ENCODE measurements at regions not wholly inside any gene's neighbourhood (a gene's known extent, or its start where the extent isn't known, plus 50 kb on each side); places are given as distances from the start of the nearest gene placed in this dataset.
"Not testable (repeated sequence)": the region's sequence is repeated elsewhere in the genome, so short reads cannot be mapped to it uniquely, and the experiment has no call there.

DNA sequence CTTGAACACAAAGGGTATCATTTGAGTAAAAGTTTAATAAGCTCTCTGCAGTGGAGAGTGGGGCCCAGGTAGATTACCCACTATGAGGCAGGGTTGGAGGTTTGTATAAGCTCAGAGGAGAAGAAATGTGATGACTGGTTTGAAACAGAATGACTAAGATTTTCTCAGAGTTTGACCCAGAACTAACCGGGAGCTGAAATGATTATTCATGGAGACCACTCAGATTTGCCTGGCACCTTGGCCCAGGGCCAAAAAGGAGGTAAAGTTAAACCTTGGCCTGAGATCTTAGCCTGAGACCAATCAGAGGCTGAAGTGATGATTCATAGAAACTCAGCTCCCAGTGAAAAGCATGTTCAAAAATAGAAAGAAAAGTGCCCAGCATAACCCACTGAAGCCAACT is 126.5 kb downstream of the RBMY1D start:
- H3K36me3 Mint-ChIP-seq (ENCODE audit: low read depth); H3K4me1 Mint-ChIP-seq (ENCODE audit: low read depth); intact Hi-C loops (cut with micrococcal nuclease); H3K27me3 Mint-ChIP-seq; H3K9me3 Mint-ChIP-seq; H3K27ac Mint-ChIP-seq; H3K4me3 Mint-ChIP-seq: not testable (repeated sequence)

DNA sequence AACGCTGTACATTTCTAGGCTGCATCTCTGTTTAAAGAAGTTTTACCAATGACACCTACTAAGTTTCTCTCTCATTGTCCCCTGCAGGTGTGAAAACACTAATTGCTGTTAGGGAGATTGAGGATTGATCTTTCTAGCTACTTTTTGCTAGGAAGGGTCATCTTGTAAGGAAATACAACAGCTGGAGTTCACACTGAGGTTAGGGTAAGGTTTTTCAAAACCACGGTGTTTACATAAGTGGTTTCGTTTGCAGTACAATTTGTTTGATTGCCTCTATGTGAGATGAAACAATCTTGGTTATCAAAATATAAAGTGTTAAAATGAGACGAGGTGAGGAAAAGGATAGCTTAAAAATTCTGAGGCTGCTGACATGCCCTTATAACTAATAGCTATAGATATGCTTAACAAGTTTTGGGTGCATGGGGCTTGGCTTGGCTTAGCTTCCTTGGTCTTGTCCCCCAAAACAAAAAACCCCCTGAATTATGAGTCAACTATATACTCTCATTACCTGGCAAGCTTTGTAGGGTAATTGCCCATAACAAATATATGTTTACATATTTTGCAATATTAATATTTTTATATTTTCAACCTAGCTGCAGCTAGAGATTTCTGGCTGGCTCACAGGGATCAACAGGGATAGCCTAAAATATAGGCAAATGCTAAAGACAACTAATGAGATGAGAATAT is 112.0 kb downstream of the RBMY1D start:
- H3K9me3 Mint-ChIP-seq; H3K4me3 Mint-ChIP-seq; H3K36me3 Mint-ChIP-seq (ENCODE audit: low read depth); intact Hi-C loops (cut with micrococcal nuclease); H3K4me1 Mint-ChIP-seq (ENCODE audit: low read depth); H3K27ac Mint-ChIP-seq; H3K27me3 Mint-ChIP-seq: not testable (repeated sequence)

DNA sequence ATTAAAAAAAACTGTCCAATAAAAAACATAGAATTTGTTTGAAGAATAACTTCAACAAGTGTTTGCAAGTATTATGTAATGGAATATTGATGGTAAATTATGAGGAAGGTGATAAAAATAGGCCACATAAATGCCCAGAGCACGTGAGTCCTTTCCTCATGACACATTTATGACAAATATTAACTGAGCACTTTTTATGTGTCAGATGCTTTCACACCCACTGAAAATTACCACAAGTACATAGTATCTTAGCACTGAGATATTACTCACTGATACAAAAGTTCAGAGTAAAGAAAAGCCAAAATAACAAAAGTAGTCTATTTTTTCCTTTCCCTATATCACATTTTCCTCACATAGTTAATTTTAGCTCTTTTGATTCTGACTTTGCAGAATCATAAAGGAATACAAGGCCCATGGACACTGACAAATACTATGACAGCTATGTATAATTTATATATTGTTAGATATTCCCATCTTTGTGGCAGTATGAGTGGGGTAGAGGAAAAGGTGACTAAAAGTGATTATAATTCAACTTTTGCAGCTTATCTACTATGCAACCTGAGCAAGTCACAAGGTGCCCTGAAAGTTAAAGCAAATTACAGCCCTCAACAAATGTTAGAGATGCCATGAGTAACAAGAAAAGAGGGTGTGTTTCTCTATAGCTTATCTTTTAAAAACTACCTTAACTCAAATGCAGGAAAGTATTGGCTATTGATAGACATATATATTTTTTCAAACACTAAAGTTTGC is 80.7 kb downstream of the RBMY1D start:
- Mint-ChIP-seq H3K4me1 (ENCODE audit: low read depth) (peaks cover 5% of the 10 kb centered on the region), H3K27ac (no peak overlapping the region), H3K27me3 (no peaks in the 10 kb centered on the region), H3K4me3 (no peak overlapping the region), H3K36me3 (ENCODE audit: low read depth) (no peaks in the 10 kb centered on the region), H3K9me3 (no peaks in the 10 kb centered on the region)
- intact Hi-C loops (cut with micrococcal nuclease), result no loop called here

DNA sequence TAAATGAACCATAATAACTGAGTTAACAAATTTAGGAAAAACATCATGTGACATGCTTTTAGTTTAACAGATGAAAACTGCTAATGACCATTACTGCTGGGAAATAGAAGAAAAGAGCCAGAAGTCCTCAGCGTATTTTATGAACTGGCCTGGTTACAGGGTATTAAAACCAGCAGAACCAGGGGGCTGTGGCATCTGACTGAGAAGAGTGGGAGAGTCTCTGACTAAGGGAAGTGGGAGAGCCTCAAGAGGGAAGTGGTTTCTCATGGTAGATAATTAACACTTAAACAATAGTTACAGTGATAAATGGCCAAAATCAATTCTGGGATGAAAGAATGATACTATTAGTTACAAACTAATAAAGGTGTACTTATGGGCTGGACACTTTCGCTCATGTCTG is 79.8 kb downstream of the RBMY1D start:
- no peaks in the 10 kb centered on the region for H3K36me3 Mint-ChIP-seq (ENCODE audit: low read depth)
- peaks cover 5% of the 10 kb centered on the region for H3K4me1 Mint-ChIP-seq (ENCODE audit: low read depth)
- peak overlapping the region; percentile 27 for H3K27ac Mint-ChIP-seq
- no peaks in the 10 kb centered on the region for H3K27me3 Mint-ChIP-seq
- H3K9me3 Mint-ChIP-seq, result no peaks in the 10 kb centered on the region
- no peak overlapping the region for H3K4me3 Mint-ChIP-seq
- intact Hi-C loops (cut with micrococcal nuclease), result no loop called here

DNA sequence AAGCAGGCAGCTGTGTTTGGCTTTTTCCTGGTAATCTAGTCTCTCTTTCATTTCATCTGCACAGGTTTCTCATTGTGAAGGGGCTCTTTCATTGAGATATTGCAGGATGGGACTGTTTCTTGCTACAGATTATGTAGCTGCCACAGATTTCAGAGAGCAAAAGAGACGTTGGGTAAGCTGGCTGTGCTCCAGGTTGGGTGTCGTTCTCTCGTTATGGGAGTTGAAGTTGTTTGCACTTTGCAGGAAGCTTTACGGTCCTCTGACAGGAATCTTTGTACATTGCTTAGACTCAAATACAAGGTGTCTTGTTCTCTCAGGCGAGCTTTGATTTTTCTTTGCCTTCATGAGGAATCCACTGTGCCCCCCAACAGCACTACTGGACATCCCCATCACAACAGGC is 72.4 kb downstream of the RBMY1D start:
- H3K27me3 Mint-ChIP-seq, result no peaks in the 10 kb centered on the region
- H3K27ac Mint-ChIP-seq, result no peak overlapping the region
- intact Hi-C loops (cut with micrococcal nuclease), result no loop called here
- H3K9me3 Mint-ChIP-seq, result no peaks in the 10 kb centered on the region
- no peaks in the 10 kb centered on the region for H3K4me1 Mint-ChIP-seq (ENCODE audit: low read depth)
- no peak overlapping the region for H3K4me3 Mint-ChIP-seq
- H3K36me3 Mint-ChIP-seq (ENCODE audit: low read depth), result no peaks in the 10 kb centered on the region

DNA sequence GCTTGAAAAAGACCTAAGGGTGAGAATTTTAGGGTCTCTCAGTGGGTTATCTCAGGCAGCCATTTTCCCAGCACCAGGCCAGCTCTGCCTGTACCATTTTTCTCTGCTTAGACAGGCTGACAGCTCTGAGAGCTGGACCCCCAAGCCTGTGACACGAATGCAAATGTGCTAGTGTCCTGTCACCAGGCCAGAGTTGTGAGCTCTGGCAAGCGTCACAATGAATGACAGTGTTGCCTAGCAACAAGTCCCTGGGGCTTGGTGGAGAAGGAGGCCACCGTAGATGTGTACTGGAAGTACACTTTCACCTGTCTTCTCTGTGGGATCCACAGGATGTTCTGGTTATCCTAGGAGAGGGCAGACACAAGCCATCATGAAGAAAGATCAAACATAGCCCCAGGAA is 66.7 kb downstream of the RBMY1D start:
- Mint-ChIP-seq H3K4me1 (ENCODE audit: low read depth) (no peaks in the 10 kb centered on the region), H3K4me3 (no peak overlapping the region), H3K36me3 (ENCODE audit: low read depth) (no peaks in the 10 kb centered on the region), H3K9me3 (no peaks in the 10 kb centered on the region), H3K27ac (no peak overlapping the region), H3K27me3 (no peaks in the 10 kb centered on the region)
- intact Hi-C loops (cut with micrococcal nuclease), result no loop called here
